Glutamatergic neuron (in vitro differentiated cells): ENCODE measurements at regions not wholly inside any gene's neighbourhood (a gene's known extent, or its start where the extent isn't known, plus 50 kb on each side); places are given as distances from the start of the nearest gene placed in this dataset.

ENCODE experiments used
- DNase-seq: peaks from one replicate; pipeline ENCODE4 v3.0.0; 2022
- H3K27ac Mint-ChIP-seq: one replicate; pipeline ENCODE4 v1.8.0; 2020; ENCODE audit warnings: mild to moderate bottlenecking, mixed read lengths, inconsistent platforms; ENCODE audit not compliant: unreplicated experiment
- H3K27me3 Mint-ChIP-seq: one replicate; pipeline ENCODE4 v1.8.0; 2020; ENCODE audit warnings: mild to moderate bottlenecking, moderate library complexity, mixed read lengths, inconsistent platforms; ENCODE audit not compliant: unreplicated experiment
- H3K36me3 Mint-ChIP-seq: one replicate; pipeline ENCODE4 v1.8.0; 2020; ENCODE audit warnings: mild to moderate bottlenecking, mixed read lengths, inconsistent platforms; ENCODE audit not compliant: unreplicated experiment
- H3K4me1 Mint-ChIP-seq: one replicate; pipeline ENCODE4 v1.8.0; 2020; ENCODE audit warnings: mild to moderate bottlenecking, low read depth, mixed read lengths, inconsistent platforms; ENCODE audit not compliant: unreplicated experiment
- H3K4me3 Mint-ChIP-seq: one replicate; pipeline ENCODE4 v1.8.0; 2020; ENCODE audit warnings: mild to moderate bottlenecking, mixed read lengths, inconsistent platforms; ENCODE audit not compliant: unreplicated experiment
- H3K9me3 Mint-ChIP-seq: one replicate; pipeline ENCODE4 v1.8.0; 2020; ENCODE audit warnings: mild to moderate bottlenecking, moderate library complexity, mixed read lengths, inconsistent platforms; ENCODE audit not compliant: unreplicated experiment
- TF ChIP-seq, protein P1 (sequence below): fragments of 200-600 bp; sonication (generic); IDR thresholded peaks from one replicate; pipeline ENCODE4 v1.5.0; 2021; ENCODE audit not compliant: partially characterized antibody, unreplicated experiment

- Mint-ChIP-seq H3K9me3 (no peaks in the 10 kb centered on the region), H3K27ac (no peak overlapping the region), H3K4me3 (no peak overlapping the region), H3K4me1 (peaks cover 8% of the 10 kb centered on the region), H3K27me3 (no peaks in the 10 kb centered on the region), H3K36me3 (no peaks in the 10 kb centered on the region)
- DNase-seq, result no peak
- TF ChIP-seq, protein P1, sequence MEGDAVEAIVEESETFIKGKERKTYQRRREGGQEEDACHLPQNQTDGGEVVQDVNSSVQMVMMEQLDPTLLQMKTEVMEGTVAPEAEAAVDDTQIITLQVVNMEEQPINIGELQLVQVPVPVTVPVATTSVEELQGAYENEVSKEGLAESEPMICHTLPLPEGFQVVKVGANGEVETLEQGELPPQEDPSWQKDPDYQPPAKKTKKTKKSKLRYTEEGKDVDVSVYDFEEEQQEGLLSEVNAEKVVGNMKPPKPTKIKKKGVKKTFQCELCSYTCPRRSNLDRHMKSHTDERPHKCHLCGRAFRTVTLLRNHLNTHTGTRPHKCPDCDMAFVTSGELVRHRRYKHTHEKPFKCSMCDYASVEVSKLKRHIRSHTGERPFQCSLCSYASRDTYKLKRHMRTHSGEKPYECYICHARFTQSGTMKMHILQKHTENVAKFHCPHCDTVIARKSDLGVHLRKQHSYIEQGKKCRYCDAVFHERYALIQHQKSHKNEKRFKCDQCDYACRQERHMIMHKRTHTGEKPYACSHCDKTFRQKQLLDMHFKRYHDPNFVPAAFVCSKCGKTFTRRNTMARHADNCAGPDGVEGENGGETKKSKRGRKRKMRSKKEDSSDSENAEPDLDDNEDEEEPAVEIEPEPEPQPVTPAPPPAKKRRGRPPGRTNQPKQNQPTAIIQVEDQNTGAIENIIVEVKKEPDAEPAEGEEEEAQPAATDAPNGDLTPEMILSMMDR, result no peak
These were observed 526.9 kb upstream of the KLF4 start for GRCh38 chr9:108016446-108016845.

GRCh38 chr9:108015690-108016089 is 526.1 kb upstream of the KLF4 start:
- Mint-ChIP-seq H3K4me3 (no peak overlapping the region), H3K36me3 (no peaks in the 10 kb centered on the region), H3K4me1 (peaks cover 8% of the 10 kb centered on the region), H3K27ac (no peak overlapping the region), H3K9me3 (no peaks in the 10 kb centered on the region), H3K27me3 (no peaks in the 10 kb centered on the region)
- no peak for DNase-seq
- TF ChIP-seq, protein P1, result no peak

GRCh38 chr9:108014353-108014752 is 524.8 kb upstream of the KLF4 start:
- DNase-seq, result no peak
- peaks cover 8% of the 10 kb centered on the region for H3K4me1 Mint-ChIP-seq
- no peaks in the 10 kb centered on the region for H3K27me3 Mint-ChIP-seq
- H3K4me3 Mint-ChIP-seq, result no peak overlapping the region
- H3K36me3 Mint-ChIP-seq, result no peaks in the 10 kb centered on the region
- no peak overlapping the region for H3K27ac Mint-ChIP-seq
- TF ChIP-seq, protein P1, result no peak
- H3K9me3 Mint-ChIP-seq, result no peaks in the 10 kb centered on the region

DNA sequence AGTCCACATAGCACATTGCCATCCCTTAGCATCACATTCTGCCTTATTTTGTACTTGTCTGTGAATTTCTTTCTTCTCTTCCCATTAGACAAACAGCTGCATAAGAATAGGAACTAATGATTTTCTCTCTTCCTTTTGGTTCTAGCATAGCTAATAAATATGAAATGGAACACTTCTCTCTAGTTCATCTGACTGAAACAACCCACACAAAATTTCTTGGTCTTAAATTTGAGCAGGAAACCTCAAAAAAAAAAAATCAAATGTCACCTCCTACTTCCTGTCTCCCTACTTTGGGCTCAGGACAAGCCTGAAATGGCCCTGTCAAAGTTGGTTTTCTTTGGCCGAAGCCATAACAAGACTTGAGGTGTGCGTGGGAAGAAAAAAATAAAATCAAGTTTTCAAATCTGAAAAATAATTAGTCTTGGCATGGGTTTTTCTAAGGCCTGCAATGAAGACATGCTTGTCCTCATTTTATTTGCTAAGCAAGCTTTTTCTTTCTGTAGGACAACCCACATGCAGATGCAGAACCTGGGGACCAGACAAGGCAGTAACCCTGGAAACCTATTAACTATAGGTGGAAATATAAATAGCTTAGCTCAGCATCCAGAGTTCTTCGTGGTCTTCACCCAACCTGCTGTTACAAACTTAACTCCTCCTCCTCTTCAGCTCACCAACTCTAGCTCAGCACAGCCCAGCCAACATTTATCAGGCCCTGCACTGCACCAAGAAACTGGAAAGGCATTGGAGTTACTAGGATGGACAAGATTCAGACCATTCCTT is 523.5 kb upstream of the KLF4 start:
- Mint-ChIP-seq H3K9me3 (no peaks in the 10 kb centered on the region), H3K27me3 (no peaks in the 10 kb centered on the region), H3K27ac (no peak overlapping the region), H3K4me3 (no peak overlapping the region), H3K4me1 (peaks cover 8% of the 10 kb centered on the region), H3K36me3 (no peaks in the 10 kb centered on the region)
- no peak for DNase-seq
- TF ChIP-seq, protein P1, result no peak

DNA sequence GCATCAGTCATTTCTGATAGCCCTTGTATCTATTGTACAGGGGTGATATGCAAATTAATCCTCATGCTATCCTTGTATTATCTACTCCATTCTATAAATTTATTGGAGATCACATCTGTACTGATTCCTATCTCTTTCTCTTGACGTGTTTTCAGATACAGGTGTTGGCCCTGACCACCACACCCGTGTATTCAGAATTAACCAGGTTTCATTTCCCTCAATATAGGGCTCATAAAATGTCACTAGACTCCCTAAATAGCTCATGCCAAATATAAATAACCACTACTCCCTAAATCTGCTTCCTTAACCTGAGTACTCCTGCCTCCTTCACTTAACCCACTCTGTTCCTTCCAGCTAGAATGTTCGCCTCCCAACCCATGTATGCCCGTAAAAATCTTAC is 522.8 kb upstream of the KLF4 start:
- Mint-ChIP-seq H3K27me3 (no peaks in the 10 kb centered on the region), H3K27ac (no peak overlapping the region), H3K9me3 (no peaks in the 10 kb centered on the region), H3K4me1 (peaks cover 8% of the 10 kb centered on the region), H3K4me3 (no peak overlapping the region), H3K36me3 (no peaks in the 10 kb centered on the region)
- no peak for DNase-seq
- TF ChIP-seq, protein P1, result no peak
